Activated naive CD4-positive, alpha-beta T cell treated with anti-CD3 and anti-CD28 coated beads, Interleukin-2, amount 10 ng/mL, durations not matched to agents 7 days and 5 days (primary cell): ENCODE measurements at regions not wholly inside any gene's neighbourhood (a gene's known extent, or its start where the extent isn't known, plus 50 kb on each side); places are given as distances from the start of the nearest gene placed in this dataset.
"Not testable (repeated sequence)": the region's sequence is repeated elsewhere in the genome, so short reads cannot be mapped to it uniquely, and the experiment has no call there.

Experiments
- CTCF ChIA-PET: fragments of 350-600 bp; sonication (Branson Sonifier 250); formaldehyde crosslinking; loops from one replicate; lab custom pipeline; 2021; ENCODE audit warnings: antibody characterized with exemption; lab: Charles Lee
- DNase-seq: peaks from one replicate; pipeline ENCODE4 v3.0.0-alpha.2; 2020
- H3K27ac Mint-ChIP-seq: one replicate; pipeline ENCODE4 v1.8.0; 2021; ENCODE audit warnings: mild to moderate bottlenecking, moderate library complexity, mixed read lengths
- H3K27me3 Mint-ChIP-seq: one replicate; pipeline ENCODE4 v1.8.0; 2021; ENCODE audit warnings: mild to moderate bottlenecking, mixed read lengths
- H3K36me3 Mint-ChIP-seq: one replicate; pipeline ENCODE4 v1.8.0; 2021; ENCODE audit warnings: mixed read lengths
- H3K4me1 Mint-ChIP-seq: one replicate; pipeline ENCODE4 v1.8.0; 2021; ENCODE audit warnings: mixed read lengths
- H3K4me3 Mint-ChIP-seq: one replicate; pipeline ENCODE4 v1.8.0; 2021; ENCODE audit warnings: mild to moderate bottlenecking, moderate library complexity, mixed read lengths
- H3K9me3 Mint-ChIP-seq: one replicate; pipeline ENCODE4 v1.8.0; 2021; ENCODE audit warnings: mixed read lengths

DNA sequence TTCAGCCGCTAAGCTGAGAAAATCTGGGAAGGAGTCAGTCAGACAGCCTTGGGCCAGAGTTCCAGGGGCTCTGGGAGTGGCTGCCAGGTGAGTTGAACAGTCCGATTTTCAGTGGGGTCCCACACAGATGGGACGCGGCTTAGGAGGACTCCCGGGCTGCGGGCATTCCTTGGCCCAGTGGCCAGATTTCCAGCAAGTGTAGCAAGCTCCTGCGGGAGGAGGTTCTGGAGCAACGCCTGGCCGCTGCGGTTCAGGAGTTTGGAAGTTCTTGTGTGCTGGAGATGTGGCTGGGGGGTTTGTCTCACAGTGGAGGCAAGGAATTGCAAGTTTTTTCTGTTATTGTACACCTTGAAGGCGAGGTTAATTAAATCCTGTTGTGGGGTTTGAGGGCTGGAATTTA lies 1020.1 kb upstream of the MANEA start:
- H3K4me1 Mint-ChIP-seq, H3K27me3 Mint-ChIP-seq, H3K36me3 Mint-ChIP-seq, DNase-seq, H3K4me3 Mint-ChIP-seq, CTCF ChIA-PET, H3K27ac Mint-ChIP-seq: not testable (repeated sequence)
- peaks cover 29% of the 10 kb centered on the region for H3K9me3 Mint-ChIP-seq

DNA sequence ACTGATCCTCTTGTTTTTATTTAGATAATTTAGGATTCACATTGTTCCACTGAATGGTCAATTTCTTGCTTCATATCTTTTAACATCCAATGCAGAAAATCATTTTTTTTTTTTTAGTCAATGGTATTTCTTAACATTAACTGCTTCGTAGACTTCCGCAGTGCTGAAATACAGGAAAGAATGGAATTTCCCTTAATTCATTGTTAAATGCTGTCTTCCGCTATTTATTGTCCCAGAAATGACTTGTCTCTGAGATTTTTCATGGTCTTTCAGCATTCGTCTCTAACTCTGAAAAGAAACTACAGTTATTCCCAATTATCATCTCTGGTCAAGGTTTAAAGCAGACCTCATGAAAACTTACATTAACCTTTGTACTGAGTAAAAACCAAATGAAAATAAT lies 1029.1 kb upstream of the MANEA start:
- no peak overlapping the region for H3K27ac Mint-ChIP-seq
- no peaks in the 10 kb centered on the region for H3K4me1 Mint-ChIP-seq
- no peaks in the 10 kb centered on the region for H3K36me3 Mint-ChIP-seq
- CTCF ChIA-PET, result no interaction called here
- H3K27me3 Mint-ChIP-seq, result no peaks in the 10 kb centered on the region
- no peaks in the 10 kb centered on the region for H3K9me3 Mint-ChIP-seq
- H3K4me3 Mint-ChIP-seq, result no peak overlapping the region
- DNase-seq, result no peak

DNA sequence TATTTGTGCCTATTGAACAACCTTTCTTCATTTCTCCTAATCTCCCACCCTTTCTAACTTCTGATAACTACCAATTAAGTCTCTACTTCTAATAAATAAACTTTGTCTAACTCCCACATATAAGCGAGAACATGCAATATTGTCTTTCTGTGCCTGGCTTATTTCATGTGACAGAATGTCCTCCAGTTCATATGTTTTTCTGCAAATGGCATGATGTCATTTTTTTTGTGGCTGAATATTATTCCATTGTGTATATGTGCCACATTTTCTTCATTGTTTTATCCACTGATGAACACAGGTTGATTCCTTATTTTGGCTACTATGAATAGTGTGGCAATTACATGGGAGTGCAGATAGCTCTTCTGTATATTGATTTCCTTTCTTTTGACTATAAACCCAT lies 1041.5 kb upstream of the MANEA start:
- CTCF ChIA-PET, result no interaction called here
- no peak overlapping the region for H3K27ac Mint-ChIP-seq

DNA sequence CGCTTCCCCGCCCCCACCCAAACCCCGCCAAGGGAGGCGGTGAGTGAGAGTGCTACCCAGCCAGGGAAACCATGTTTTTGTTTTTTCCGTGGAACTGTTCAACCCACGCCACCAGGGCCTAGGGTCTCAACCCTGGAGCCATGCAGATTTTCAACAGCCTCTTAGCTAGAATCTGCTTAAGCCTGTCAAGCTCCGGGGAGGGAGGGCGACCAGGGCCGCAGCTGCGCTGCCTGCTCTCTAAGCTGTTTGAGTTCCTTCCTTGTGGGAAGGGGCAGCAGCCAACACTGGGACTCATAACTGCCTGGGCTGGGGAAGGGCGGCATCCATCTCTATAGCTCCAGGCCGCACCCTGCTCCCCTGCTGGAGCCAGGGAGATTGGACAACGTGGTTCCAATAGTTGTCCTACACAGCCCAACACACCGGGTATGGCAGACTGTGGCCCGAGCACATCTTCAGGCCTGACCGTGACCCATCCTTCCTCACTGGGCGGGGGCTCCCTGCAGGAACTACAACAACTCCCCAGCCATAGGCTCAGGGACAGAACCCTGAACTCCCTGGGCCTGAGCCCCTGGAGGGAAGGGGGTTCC lies 1065.7 kb upstream of the MANEA start:
- DNase-seq, result no peak
- H3K27me3 Mint-ChIP-seq, result no peaks in the 10 kb centered on the region
- H3K9me3 Mint-ChIP-seq, result no peaks in the 10 kb centered on the region
- CTCF ChIA-PET, result no interaction called here
- no peak overlapping the region for H3K4me3 Mint-ChIP-seq
- no peaks in the 10 kb centered on the region for H3K36me3 Mint-ChIP-seq
- no peaks in the 10 kb centered on the region for H3K4me1 Mint-ChIP-seq
- H3K27ac Mint-ChIP-seq, result no peak overlapping the region

More for the DNA sequence above, 1041.5 kb upstream of the MANEA start:
- no peaks in the 10 kb centered on the region for H3K36me3 Mint-ChIP-seq
- no peaks in the 10 kb centered on the region for H3K4me1 Mint-ChIP-seq
- no peak for DNase-seq
- no peak overlapping the region for H3K4me3 Mint-ChIP-seq
- H3K27me3 Mint-ChIP-seq, result no peaks in the 10 kb centered on the region
- peaks cover 18% of the 10 kb centered on the region for H3K9me3 Mint-ChIP-seq

DNA sequence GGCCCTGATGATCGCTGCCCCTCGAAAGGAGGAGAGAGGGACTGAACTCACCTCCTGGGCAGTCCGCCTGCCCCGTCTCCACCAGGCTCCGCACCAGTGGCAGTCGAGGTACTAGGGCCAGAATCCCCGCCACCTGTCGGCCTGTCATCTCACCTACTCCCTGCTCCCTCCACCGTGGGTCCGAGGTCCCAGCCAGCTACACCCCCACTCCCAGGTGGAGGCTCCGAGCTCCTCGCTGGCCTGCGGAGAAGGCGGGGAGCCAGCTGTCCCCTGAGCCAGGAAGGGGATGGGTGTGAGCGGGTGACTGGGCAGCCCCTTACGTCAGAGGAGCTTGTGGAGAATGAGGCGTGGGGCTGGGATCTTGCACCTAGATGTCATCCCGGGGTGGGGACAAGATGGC lies 1066.5 kb upstream of the MANEA start:
- Mint-ChIP-seq H3K27ac (no peak overlapping the region), H3K36me3 (no peaks in the 10 kb centered on the region), H3K4me3 (no peak overlapping the region), H3K4me1 (no peaks in the 10 kb centered on the region), H3K9me3 (no peaks in the 10 kb centered on the region), H3K27me3 (no peaks in the 10 kb centered on the region)
- DNase-seq, result no peak
- CTCF ChIA-PET, result no interaction called here

DNA sequence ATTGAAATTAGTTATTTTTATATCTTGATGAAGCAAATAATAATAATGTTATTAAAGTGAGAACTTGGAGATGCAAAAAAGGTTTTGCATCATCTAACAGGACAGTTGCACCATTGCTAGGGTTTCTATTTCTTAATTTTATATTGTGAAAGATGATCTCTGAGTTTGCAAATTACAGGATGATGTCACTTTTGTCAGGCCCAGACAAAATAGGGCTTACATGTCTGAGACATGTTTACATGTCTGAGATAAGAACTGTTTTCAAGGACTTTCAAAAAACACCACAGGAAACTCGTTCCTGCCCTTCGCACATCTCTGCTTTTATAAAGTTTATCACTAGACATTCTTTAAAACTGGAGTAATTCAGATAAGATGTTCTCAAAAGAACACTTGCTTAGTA lies 1075.8 kb upstream of the MANEA start:
- DNase-seq, result no peak
- H3K4me1 Mint-ChIP-seq, result no peaks in the 10 kb centered on the region
- CTCF ChIA-PET, result no interaction called here
- no peak overlapping the region for H3K27ac Mint-ChIP-seq
- H3K9me3 Mint-ChIP-seq, result peaks cover 2% of the 10 kb centered on the region
- no peak overlapping the region for H3K4me3 Mint-ChIP-seq
- H3K36me3 Mint-ChIP-seq, result no peaks in the 10 kb centered on the region
- H3K27me3 Mint-ChIP-seq, result no peaks in the 10 kb centered on the region

DNA sequence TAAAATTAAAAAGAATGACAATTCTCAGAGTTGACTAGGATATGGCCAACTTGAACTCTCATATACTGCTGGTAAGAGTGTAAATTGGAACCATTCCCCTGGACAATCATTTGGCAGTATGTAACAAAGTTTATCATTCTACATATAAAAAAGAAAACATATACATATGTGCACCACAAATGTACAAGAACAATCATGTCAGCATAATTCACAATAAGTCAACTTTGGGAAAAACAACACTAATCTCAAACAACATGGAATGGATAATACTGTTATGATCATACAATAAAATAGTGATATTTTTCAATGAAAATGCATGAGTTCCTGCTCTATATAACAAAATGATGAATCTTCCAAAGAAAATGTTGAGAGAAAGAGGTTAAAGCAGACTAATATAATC lies 1078.7 kb upstream of the EPHA7 start:
- no peak for DNase-seq
- H3K27ac Mint-ChIP-seq, result no peak overlapping the region
- CTCF ChIA-PET, result no interaction called here
- H3K4me1 Mint-ChIP-seq, result no peaks in the 10 kb centered on the region
- no peaks in the 10 kb centered on the region for H3K9me3 Mint-ChIP-seq
- H3K4me3 Mint-ChIP-seq, result no peak overlapping the region
- H3K27me3 Mint-ChIP-seq, result no peaks in the 10 kb centered on the region
- H3K36me3 Mint-ChIP-seq, result no peaks in the 10 kb centered on the region

DNA sequence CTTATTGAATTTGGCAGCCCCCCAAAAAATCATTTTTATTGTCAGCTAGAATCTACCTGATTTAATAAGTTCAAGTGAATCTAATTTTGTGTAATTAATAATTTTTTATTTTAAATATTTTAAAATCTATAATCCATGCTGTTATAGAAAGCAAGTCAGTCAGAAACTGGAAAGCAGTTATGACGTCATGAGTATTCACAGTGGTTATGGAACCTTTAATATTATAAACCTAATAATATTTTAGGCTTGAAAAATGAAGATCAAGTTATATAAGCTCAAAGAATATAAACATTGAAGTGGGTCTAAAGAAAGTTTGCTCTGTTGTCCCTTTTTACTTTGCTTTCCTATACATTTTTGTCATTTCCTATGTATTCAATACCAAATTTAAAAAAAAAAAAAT lies 1075.1 kb upstream of the EPHA7 start:
- H3K4me3 Mint-ChIP-seq, result no peak overlapping the region
- DNase-seq, result no peak
- H3K9me3 Mint-ChIP-seq, result peaks cover 2% of the 10 kb centered on the region
- no peaks in the 10 kb centered on the region for H3K27me3 Mint-ChIP-seq
- CTCF ChIA-PET, result no interaction called here
- no peaks in the 10 kb centered on the region for H3K36me3 Mint-ChIP-seq
- H3K27ac Mint-ChIP-seq, result no peak overlapping the region
- no peaks in the 10 kb centered on the region for H3K4me1 Mint-ChIP-seq

DNA sequence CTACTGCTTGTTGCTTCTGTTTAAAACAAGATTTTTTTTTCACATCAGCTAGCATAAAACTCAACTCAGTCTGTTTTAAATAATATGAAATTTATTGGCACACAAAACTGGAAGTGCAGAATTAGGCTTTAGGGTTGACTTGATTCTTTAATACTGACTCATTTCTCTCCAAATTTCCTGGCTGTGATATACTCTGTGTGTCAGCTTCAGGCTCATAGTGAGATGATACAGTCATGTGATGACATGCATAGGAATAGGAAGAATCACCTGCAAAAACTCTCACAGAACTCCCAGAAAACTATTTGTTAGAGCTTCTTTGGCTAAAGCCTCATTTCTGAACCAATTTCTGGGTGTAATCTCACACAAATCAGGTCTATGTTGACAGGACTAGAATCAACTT lies 1068.0 kb upstream of the EPHA7 start:
- Mint-ChIP-seq H3K4me1 (no peaks in the 10 kb centered on the region), H3K36me3 (no peaks in the 10 kb centered on the region), H3K27ac (no peak overlapping the region), H3K27me3 (no peaks in the 10 kb centered on the region), H3K4me3 (no peak overlapping the region), H3K9me3 (peaks cover 2% of the 10 kb centered on the region)
- no peak for DNase-seq
- CTCF ChIA-PET, result no interaction called here

DNA sequence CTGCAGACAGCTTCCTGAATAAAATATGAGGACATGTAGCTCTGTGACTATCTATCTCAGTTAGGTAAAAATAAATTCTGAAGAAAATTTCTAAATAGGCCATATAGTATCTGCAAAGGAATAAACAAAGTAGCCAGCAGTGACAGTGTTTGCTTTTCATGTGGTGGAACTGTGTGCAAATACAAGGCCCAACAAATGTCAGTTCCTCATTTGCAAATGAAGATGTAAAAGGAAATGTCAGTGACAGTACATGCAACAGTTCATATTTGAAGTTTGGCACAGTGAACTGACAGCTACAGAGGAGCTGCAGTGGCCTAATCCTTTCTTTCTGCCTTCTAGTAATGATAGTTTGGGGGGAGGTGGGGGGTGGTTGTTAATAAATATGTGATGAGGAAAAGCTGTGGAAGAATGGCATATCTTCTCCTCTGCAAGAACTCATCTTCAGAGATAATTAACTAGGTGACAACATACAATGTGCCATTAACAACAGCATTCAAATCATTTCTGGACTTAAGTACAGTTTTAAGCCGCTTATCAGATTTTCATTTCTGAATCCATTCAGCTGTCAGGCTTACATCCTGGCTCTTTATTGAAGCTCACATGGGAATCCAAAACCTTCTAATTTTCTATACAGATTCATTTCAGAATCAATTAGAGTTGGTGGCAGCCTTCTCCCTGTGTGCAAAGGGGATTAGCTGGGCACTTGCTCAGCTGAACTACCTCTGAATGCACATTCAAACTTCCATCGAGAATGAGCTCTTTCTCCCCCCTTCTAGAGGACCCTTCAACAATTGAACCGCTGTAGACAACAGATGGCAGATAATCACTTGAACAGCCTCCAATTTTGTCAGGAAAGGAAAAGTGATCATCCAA lies 1059.0 kb upstream of the EPHA7 start:
- no peak overlapping the region for H3K4me3 Mint-ChIP-seq
- no peak for DNase-seq
- no peak overlapping the region for H3K27ac Mint-ChIP-seq
- CTCF ChIA-PET, result no interaction called here
- H3K9me3 Mint-ChIP-seq, result peaks cover 5% of the 10 kb centered on the region
- no peaks in the 10 kb centered on the region for H3K4me1 Mint-ChIP-seq
- no peaks in the 10 kb centered on the region for H3K27me3 Mint-ChIP-seq
- H3K36me3 Mint-ChIP-seq, result no peaks in the 10 kb centered on the region

DNA sequence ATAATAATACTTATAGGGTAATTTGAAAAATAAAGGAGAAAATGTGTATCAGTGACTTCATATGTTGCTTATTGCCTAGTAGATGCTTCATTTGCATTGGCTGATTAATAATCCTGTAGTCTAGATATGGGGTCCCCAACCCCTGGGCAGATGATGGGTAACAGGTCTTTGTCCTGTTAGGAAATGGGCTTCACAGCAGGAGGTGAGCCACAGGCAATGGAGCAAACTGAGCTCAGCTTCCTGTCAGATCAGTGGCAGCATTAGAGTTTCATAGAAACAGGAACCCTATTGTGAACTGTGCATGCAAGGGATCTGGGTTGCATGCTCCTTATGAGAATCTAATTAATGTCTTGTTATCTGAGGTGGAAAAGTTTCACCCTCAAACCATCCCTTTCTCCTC lies 1049.5 kb upstream of the EPHA7 start:
- Mint-ChIP-seq H3K9me3 (peaks cover 5% of the 10 kb centered on the region), H3K27ac (no peak overlapping the region), H3K36me3 (no peaks in the 10 kb centered on the region), H3K4me1 (no peaks in the 10 kb centered on the region), H3K27me3 (no peaks in the 10 kb centered on the region), H3K4me3 (no peak overlapping the region)
- CTCF ChIA-PET, result no interaction called here
- no peak for DNase-seq

DNA sequence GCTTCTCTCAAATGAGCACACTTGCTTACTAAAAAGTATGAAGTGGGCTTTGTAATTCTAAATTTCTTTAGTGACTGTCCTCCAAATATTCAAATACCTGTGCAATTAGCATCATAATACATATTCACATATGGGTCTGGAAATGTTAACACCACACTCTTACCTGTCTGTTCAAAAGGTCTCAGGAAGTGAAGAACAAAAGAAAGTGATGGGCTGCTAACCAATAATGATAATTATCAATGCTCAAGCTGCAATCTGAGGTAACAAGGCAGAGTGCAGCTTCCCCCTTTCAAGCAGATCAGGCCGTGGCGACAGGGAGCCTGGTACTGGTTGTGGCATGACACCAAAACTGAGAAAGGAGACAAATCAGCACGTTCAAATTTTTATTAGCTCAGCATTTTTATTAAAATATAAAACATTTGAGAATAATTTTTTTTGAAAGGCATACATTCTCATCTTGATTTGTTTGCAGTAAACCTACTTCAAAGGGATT lies 1044.7 kb upstream of the EPHA7 start:
- H3K36me3 Mint-ChIP-seq, result no peaks in the 10 kb centered on the region
- H3K27ac Mint-ChIP-seq, result no peak overlapping the region
- H3K27me3 Mint-ChIP-seq, result no peaks in the 10 kb centered on the region
- H3K4me1 Mint-ChIP-seq, result no peaks in the 10 kb centered on the region
- H3K9me3 Mint-ChIP-seq, result peaks cover 11% of the 10 kb centered on the region
- CTCF ChIA-PET, result no interaction called here
- no peak overlapping the region for H3K4me3 Mint-ChIP-seq
- DNase-seq, result no peak

DNA sequence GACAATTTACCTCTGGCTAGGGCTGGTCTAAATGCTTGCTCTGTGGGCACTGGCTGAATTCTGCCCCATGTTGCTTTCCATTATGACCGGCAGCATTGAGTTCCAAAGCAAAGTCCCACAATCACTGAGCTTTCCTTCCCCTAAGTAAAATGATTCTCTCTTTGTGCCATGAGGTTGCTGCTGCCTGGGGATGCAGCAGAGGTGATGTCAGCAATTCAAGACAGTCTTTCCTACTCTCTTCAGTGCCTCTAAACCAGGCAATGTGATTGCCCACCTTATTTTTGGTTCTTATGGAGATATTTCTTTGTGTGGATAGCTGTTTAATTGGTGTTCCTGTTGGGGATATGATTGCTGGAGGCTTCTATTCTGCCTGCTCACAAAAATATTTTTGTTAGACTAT lies 1043.9 kb upstream of the EPHA7 start:
- CTCF ChIA-PET, result no interaction called here
- DNase-seq, result no peak
- H3K27me3 Mint-ChIP-seq, result no peaks in the 10 kb centered on the region
- H3K4me1 Mint-ChIP-seq, result no peaks in the 10 kb centered on the region
- H3K9me3 Mint-ChIP-seq, result peaks cover 11% of the 10 kb centered on the region
- H3K4me3 Mint-ChIP-seq, result no peak overlapping the region
- H3K36me3 Mint-ChIP-seq, result no peaks in the 10 kb centered on the region
- H3K27ac Mint-ChIP-seq, result no peak overlapping the region

DNA sequence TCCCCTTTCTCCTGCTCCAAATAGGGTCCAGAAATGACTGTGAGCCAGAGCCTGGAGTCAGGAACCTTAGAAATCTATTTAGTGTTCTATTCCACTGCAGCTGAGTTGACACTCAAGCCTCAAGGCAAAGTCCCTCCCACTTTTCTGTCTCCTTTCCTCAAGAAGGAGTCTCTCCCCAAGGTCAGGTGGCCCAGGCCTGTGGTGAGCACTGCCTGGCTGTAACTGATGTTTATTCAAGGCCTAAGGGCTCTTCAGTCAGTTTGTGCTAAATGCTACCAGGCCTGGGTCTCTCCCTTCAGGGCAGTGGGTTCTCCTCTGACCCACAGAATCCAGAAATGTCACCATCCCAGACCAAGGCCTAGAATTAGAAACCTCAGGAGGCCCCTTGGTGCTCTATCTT lies 1042.9 kb upstream of the EPHA7 start:
- no peak overlapping the region for H3K27ac Mint-ChIP-seq
- no peak for DNase-seq
- H3K4me3 Mint-ChIP-seq, result no peak overlapping the region
- no peaks in the 10 kb centered on the region for H3K36me3 Mint-ChIP-seq
- peaks cover 11% of the 10 kb centered on the region for H3K9me3 Mint-ChIP-seq
- CTCF ChIA-PET, result no interaction called here
- H3K27me3 Mint-ChIP-seq, result no peaks in the 10 kb centered on the region
- no peaks in the 10 kb centered on the region for H3K4me1 Mint-ChIP-seq

DNA sequence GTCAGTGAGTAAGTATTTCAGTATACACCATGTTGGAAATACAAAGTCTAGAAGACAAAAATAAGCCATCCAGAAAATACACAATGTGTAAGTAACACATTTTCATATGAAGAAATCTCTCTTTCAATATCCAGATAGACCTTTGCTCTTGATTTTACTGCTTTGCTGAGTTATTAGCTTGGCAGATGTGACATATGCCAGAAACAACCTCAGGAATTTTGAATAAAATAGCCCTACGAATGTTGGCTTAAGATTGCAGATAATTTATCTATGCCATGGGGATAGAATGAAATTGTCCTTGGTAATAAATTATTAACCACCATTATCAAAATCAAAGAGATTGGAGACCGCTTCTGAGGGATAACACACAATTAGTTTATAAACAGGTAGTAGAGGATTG lies 1036.9 kb upstream of the EPHA7 start:
- Mint-ChIP-seq H3K9me3 (peaks cover 5% of the 10 kb centered on the region), H3K4me3 (no peak overlapping the region), H3K36me3 (no peaks in the 10 kb centered on the region), H3K27ac (no peak overlapping the region), H3K4me1 (no peaks in the 10 kb centered on the region), H3K27me3 (no peaks in the 10 kb centered on the region)
- no peak for DNase-seq
- CTCF ChIA-PET, result no interaction called here
